ENCODE measurements at regions not wholly inside any gene's neighbourhood (a gene's known extent, or its start where the extent isn't known, plus 50 kb on each side); places are given as distances from the start of the nearest gene placed in this dataset.
"Not testable (repeated sequence)": the region's sequence is repeated elsewhere in the genome, so short reads cannot be mapped to it uniquely, and the experiment has no call there.

GRCh38 chr4:59655996-59656395 is 1544.1 kb upstream of the ADGRL3 start:
- DNase-seq: no peak
- TF ChIP-seq GATA1 (IDR thresholded peaks at IDR 0.05; ENCODE audit: low read depth, low read length): no peak
- TF ChIP-seq POLR2A (IDR thresholded peaks at IDR 0.05; ENCODE audit: low read length): no peak

GRCh38 chr4:59664771-59665170 is 1535.4 kb upstream of the ADGRL3 start:
- DNase-seq: no peak

GRCh38 chr4:59666645-59667044 is 1533.5 kb upstream of the ADGRL3 start:
- DNase-seq: no peak
- TF ChIP-seq GATA1 (IDR thresholded peaks at IDR 0.05; ENCODE audit: low read depth, low read length): no peak
- no peak for TF ChIP-seq POLR2A (IDR thresholded peaks at IDR 0.05; ENCODE audit: low read length)

More at GRCh38 chr4:59664771-59665170, 1535.4 kb upstream of the ADGRL3 start:
- no peak for TF ChIP-seq GATA1 (IDR thresholded peaks at IDR 0.05; ENCODE audit: low read depth, low read length)
- TF ChIP-seq POLR2A (IDR thresholded peaks at IDR 0.05; ENCODE audit: low read length): no peak

- TF ChIP-seq POLR2A (IDR thresholded peaks at IDR 0.05; ENCODE audit: low read length): no peak
- no peak for TF ChIP-seq GATA1 (IDR thresholded peaks at IDR 0.05; ENCODE audit: low read depth, low read length)
- DNase-seq: no peak
These were observed 1529.1 kb upstream of the ADGRL3 start for GRCh38 chr4:59671037-59671436.

- DNase-seq: no peak
- TF ChIP-seq POLR2A (IDR thresholded peaks at IDR 0.05; ENCODE audit: low read length) (no peak), GATA1 (IDR thresholded peaks at IDR 0.05; ENCODE audit: low read depth, low read length) (no peak)
These were observed 1523.7 kb upstream of the ADGRL3 start for GRCh38 chr4:59676389-59676788.

- not testable (repeated sequence) for DNase-seq
These were observed 1523.1 kb upstream of the ADGRL3 start for GRCh38 chr4:59676992-59677391.

GRCh38 chr4:59685626-59686025 is 1514.5 kb upstream of the ADGRL3 start:
- TF ChIP-seq GATA1 (IDR thresholded peaks at IDR 0.05; ENCODE audit: low read depth, low read length): no peak
- TF ChIP-seq POLR2A (IDR thresholded peaks at IDR 0.05; ENCODE audit: low read length): no peak
- DNase-seq: no peak

GRCh38 chr4:59689149-59689548 is 1511.0 kb upstream of the ADGRL3 start:
- no peak for TF ChIP-seq GATA1 (IDR thresholded peaks at IDR 0.05; ENCODE audit: low read depth, low read length)
- no peak for TF ChIP-seq POLR2A (IDR thresholded peaks at IDR 0.05; ENCODE audit: low read length)
- DNase-seq: no peak

GRCh38 chr4:59695355-59696053 is 1504.6 kb upstream of the ADGRL3 start:
- TF ChIP-seq GATA1 (IDR thresholded peaks at IDR 0.05; ENCODE audit: low read depth, low read length): no peak
- no peak for TF ChIP-seq POLR2A (IDR thresholded peaks at IDR 0.05; ENCODE audit: low read length)
- no peak for DNase-seq

GRCh38 chr4:59698041-59698440 is 1502.1 kb upstream of the ADGRL3 start:
- no peak for DNase-seq
- TF ChIP-seq GATA1 (IDR thresholded peaks at IDR 0.05; ENCODE audit: low read depth, low read length) (no peak), POLR2A (IDR thresholded peaks at IDR 0.05; ENCODE audit: low read length) (no peak)

- TF ChIP-seq POLR2A (IDR thresholded peaks at IDR 0.05; ENCODE audit: low read length): no peak
- no peak for DNase-seq
These were observed 1499.5 kb upstream of the ADGRL3 start for GRCh38 chr4:59700651-59701050.

GRCh38 chr4:59704616-59705015 is 1495.5 kb upstream of the ADGRL3 start:
- no peak for DNase-seq
- no peak for TF ChIP-seq POLR2A (IDR thresholded peaks at IDR 0.05; ENCODE audit: low read length)
- TF ChIP-seq GATA1 (IDR thresholded peaks at IDR 0.05; ENCODE audit: low read depth, low read length): no peak

- TF ChIP-seq POLR2A (IDR thresholded peaks at IDR 0.05; ENCODE audit: low read length) (no peak), GATA1 (IDR thresholded peaks at IDR 0.05; ENCODE audit: low read depth, low read length) (no peak)
These were observed 1487.7 kb upstream of the ADGRL3 start for GRCh38 chr4:59712470-59712869.

GRCh38 chr4:59724286-59724685 is 1475.8 kb upstream of the ADGRL3 start:
- not testable (repeated sequence) for DNase-seq

More at GRCh38 chr4:59712470-59712869, 1487.7 kb upstream of the ADGRL3 start:
- DNase-seq: no peak

GRCh38 chr4:59727745-59728144 is 1472.4 kb upstream of the ADGRL3 start:
- TF ChIP-seq POLR2A (IDR thresholded peaks at IDR 0.05; ENCODE audit: low read length) (no peak), GATA1 (IDR thresholded peaks at IDR 0.05; ENCODE audit: low read depth, low read length) (no peak)
- no peak for DNase-seq

- TF ChIP-seq GATA1 (IDR thresholded peaks at IDR 0.05; ENCODE audit: low read depth, low read length) (no peak), POLR2A (IDR thresholded peaks at IDR 0.05; ENCODE audit: low read length) (no peak)
- no peak for DNase-seq
These were observed 1471.6 kb upstream of the ADGRL3 start for GRCh38 chr4:59728496-59728895.

All from erythroblast (primary cell).